Lower leg skin (tissue), 3 donors: ENCODE measurements at regions not wholly inside any gene's neighbourhood (a gene's known extent, or its start where the extent isn't known, plus 50 kb on each side); places are given as distances from the start of the nearest gene placed in this dataset.

Experiments
- POLR2A ChIP-seq, 2 donors: fragments of 450-650 bp; IDR thresholded peaks; one replicate each; pipeline ENCODE4 v1.6.1; 2016 to 2017; ENCODE audit warnings: antibody characterized with exemption in 2 of 2, mild to moderate bottlenecking in 1 of 2, moderate library complexity in 1 of 2
- TF ChIP-seq, protein P1 (sequence below), 3 donors: fragments of 450-650 bp; IDR thresholded peaks; one replicate each; pipeline ENCODE4 v1.5.1; 2016; ENCODE audit warnings: antibody characterized with exemption in 3 of 3, mild to moderate bottlenecking in 3 of 3, moderate library complexity in 2 of 3

DNA sequence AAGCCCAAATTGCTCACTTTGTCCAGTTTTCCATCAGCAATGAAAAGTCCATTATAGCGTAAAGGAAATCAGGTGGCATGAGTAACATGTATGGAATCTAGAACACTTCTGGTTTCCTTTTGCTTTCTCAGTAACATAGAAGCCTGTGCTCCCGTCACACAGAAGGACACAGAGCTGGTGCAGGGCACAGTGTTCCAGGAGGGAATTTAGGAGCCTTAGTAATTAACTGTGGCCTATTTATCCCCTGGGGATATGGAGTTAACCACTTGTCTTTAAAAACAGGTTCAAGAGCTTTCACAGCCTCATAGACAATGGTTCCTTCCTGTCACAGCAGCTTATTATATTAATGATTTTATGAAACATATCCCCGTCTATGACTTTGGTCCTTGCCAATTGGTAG, 189.9 kb downstream of the NEBL start:
- TF ChIP-seq, protein P1, sequence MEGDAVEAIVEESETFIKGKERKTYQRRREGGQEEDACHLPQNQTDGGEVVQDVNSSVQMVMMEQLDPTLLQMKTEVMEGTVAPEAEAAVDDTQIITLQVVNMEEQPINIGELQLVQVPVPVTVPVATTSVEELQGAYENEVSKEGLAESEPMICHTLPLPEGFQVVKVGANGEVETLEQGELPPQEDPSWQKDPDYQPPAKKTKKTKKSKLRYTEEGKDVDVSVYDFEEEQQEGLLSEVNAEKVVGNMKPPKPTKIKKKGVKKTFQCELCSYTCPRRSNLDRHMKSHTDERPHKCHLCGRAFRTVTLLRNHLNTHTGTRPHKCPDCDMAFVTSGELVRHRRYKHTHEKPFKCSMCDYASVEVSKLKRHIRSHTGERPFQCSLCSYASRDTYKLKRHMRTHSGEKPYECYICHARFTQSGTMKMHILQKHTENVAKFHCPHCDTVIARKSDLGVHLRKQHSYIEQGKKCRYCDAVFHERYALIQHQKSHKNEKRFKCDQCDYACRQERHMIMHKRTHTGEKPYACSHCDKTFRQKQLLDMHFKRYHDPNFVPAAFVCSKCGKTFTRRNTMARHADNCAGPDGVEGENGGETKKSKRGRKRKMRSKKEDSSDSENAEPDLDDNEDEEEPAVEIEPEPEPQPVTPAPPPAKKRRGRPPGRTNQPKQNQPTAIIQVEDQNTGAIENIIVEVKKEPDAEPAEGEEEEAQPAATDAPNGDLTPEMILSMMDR (IDR thresholded peaks at IDR 0.05): no peak
- TF ChIP-seq POLR2A (IDR thresholded peaks at IDR 0.05): no peak
